IPS-18c (cell line): ENCODE measurements at regions not wholly inside any gene's neighbourhood (a gene's known extent, or its start where the extent isn't known, plus 50 kb on each side); places are given as distances from the start of the nearest gene placed in this dataset.

ENCODE experiments used
- H3K4me3 ChIP-seq: 2 replicates; pipeline ENCODE4 v1.7.0; 2013; ENCODE audit warnings: low read depth, mild to moderate bottlenecking, low read length, moderate library complexity; ENCODE audit not compliant: insufficient read depth
- H3K9me3 ChIP-seq: one replicate; pipeline ENCODE4 v1.6.1; 2013; ENCODE audit warnings: mild to moderate bottlenecking, low read length, moderate library complexity; ENCODE audit not compliant: control insufficient read depth, insufficient read depth

GRCh38 chr4:31272331-31273061 lies 552.3 kb downstream of the PCDH7 start:
- Histone ChIP-seq H3K4me3 (no peak overlapping the region), H3K9me3 (no peaks in the 10 kb centered on the region)

- Histone ChIP-seq H3K9me3 (no peaks in the 10 kb centered on the region), H3K4me3 (no peak overlapping the region)
Measured at GRCh38 chr4:31275906-31276305, 555.7 kb downstream of the PCDH7 start.

GRCh38 chr4:31283679-31284078 lies 563.5 kb downstream of the PCDH7 start:
- H3K9me3 ChIP-seq, result peaks cover 2% of the 10 kb centered on the region
- no peak overlapping the region for H3K4me3 ChIP-seq

- Histone ChIP-seq H3K9me3 (no peaks in the 10 kb centered on the region), H3K4me3 (no peak overlapping the region)
Measured at GRCh38 chr4:31290836-31291235, 570.7 kb downstream of the PCDH7 start.

GRCh38 chr4:31291238-31291637 lies 571.1 kb downstream of the PCDH7 start:
- Histone ChIP-seq H3K9me3 (no peaks in the 10 kb centered on the region), H3K4me3 (no peak overlapping the region)

GRCh38 chr4:31294655-31295480 lies 574.7 kb downstream of the PCDH7 start:
- Histone ChIP-seq H3K4me3 (no peak overlapping the region), H3K9me3 (no peaks in the 10 kb centered on the region)

GRCh38 chr4:31298737-31299136 lies 578.6 kb downstream of the PCDH7 start:
- Histone ChIP-seq H3K4me3 (no peak overlapping the region), H3K9me3 (no peaks in the 10 kb centered on the region)

GRCh38 chr4:31307029-31307428 lies 586.9 kb downstream of the PCDH7 start:
- Histone ChIP-seq H3K9me3 (no peaks in the 10 kb centered on the region), H3K4me3 (no peak overlapping the region)

- no peak overlapping the region for H3K4me3 ChIP-seq
- no peaks in the 10 kb centered on the region for H3K9me3 ChIP-seq
Measured at GRCh38 chr4:31324814-31325213, 604.6 kb downstream of the PCDH7 start.

- no peak overlapping the region for H3K4me3 ChIP-seq
- H3K9me3 ChIP-seq, result no peaks in the 10 kb centered on the region
Measured at GRCh38 chr4:31325300-31325699, 605.1 kb downstream of the PCDH7 start.

- Histone ChIP-seq H3K9me3 (no peaks in the 10 kb centered on the region), H3K4me3 (no peak overlapping the region)
Measured at GRCh38 chr4:31327031-31327430, 606.9 kb downstream of the PCDH7 start.

GRCh38 chr4:31328932-31329331 lies 608.8 kb downstream of the PCDH7 start:
- no peaks in the 10 kb centered on the region for H3K9me3 ChIP-seq

GRCh38 chr4:31334086-31334910 lies 614.1 kb downstream of the PCDH7 start:
- Histone ChIP-seq H3K4me3 (no peak overlapping the region), H3K9me3 (no peaks in the 10 kb centered on the region)

More at GRCh38 chr4:31328932-31329331, 608.8 kb downstream of the PCDH7 start:
- no peak overlapping the region for H3K4me3 ChIP-seq

- no peaks in the 10 kb centered on the region for H3K9me3 ChIP-seq
- no peak overlapping the region for H3K4me3 ChIP-seq
Measured at GRCh38 chr4:31338000-31338399, 617.8 kb downstream of the PCDH7 start.

- H3K9me3 ChIP-seq, result no peaks in the 10 kb centered on the region
- H3K4me3 ChIP-seq, result no peak overlapping the region
Measured at GRCh38 chr4:31341601-31342359, 621.6 kb downstream of the PCDH7 start.

- no peak overlapping the region for H3K4me3 ChIP-seq
- H3K9me3 ChIP-seq, result no peaks in the 10 kb centered on the region
Measured at GRCh38 chr4:31343061-31343460, 622.9 kb downstream of the PCDH7 start.

GRCh38 chr4:31349907-31350306 lies 629.7 kb downstream of the PCDH7 start:
- peaks cover under 1% of the 10 kb centered on the region for H3K9me3 ChIP-seq
- H3K4me3 ChIP-seq, result no peak overlapping the region
